SK-N-SH (cell line): ENCODE measurements at regions not wholly inside any gene's neighbourhood (a gene's known extent, or its start where the extent isn't known, plus 50 kb on each side); places are given as distances from the start of the nearest gene placed in this dataset.

Experiments
- POLR2AphosphoS5 ChIP-seq: IDR thresholded peaks from 2 replicates; pipeline ENCODE4 v1.6.1; 2012; ENCODE audit warnings: low read depth, low read length
- TCF12 ChIP-seq: IDR thresholded peaks from 2 replicates; pipeline ENCODE4 v1.4.0; 2012
- YY1 ChIP-seq: IDR thresholded peaks from 2 replicates; pipeline ENCODE4 v1.4.0; 2012; ENCODE audit warnings: low read depth, mild to moderate bottlenecking
- TF ChIP-seq, protein P1 (sequence below): IDR thresholded peaks from 2 replicates; pipeline ENCODE4 v1.6.1; 2012; ENCODE audit warnings: mild to moderate bottlenecking, low read depth, low read length, moderate library complexity
- TF ChIP-seq, protein P2 (sequence below): fragments of 200-600 bp; sonication (generic); IDR thresholded peaks from 2 replicates; pipeline ENCODE4 v1.6.1; 2017; ENCODE audit warnings: antibody characterized with exemption, mild to moderate bottlenecking, moderate library complexity

DNA sequence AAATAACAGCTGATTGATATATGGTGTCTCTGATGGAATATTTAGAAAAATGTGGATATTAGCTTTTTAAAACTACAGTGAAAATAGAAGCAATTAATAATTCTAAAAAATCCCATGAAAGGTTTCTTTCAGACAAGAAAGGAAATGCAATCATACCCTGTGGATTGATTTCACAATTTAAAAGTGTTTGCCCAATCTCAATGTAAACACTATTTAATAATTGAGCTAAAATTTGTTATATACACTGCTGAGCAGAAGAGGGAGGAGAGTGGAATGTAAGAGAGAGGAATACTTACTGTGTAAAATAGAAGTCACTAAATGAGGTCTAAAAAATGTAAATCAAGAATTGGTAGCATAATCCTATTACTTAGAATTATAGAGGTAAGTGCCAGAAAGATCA lies 76.9 kb downstream of the FEM1C start:
- TF ChIP-seq, protein P1, sequence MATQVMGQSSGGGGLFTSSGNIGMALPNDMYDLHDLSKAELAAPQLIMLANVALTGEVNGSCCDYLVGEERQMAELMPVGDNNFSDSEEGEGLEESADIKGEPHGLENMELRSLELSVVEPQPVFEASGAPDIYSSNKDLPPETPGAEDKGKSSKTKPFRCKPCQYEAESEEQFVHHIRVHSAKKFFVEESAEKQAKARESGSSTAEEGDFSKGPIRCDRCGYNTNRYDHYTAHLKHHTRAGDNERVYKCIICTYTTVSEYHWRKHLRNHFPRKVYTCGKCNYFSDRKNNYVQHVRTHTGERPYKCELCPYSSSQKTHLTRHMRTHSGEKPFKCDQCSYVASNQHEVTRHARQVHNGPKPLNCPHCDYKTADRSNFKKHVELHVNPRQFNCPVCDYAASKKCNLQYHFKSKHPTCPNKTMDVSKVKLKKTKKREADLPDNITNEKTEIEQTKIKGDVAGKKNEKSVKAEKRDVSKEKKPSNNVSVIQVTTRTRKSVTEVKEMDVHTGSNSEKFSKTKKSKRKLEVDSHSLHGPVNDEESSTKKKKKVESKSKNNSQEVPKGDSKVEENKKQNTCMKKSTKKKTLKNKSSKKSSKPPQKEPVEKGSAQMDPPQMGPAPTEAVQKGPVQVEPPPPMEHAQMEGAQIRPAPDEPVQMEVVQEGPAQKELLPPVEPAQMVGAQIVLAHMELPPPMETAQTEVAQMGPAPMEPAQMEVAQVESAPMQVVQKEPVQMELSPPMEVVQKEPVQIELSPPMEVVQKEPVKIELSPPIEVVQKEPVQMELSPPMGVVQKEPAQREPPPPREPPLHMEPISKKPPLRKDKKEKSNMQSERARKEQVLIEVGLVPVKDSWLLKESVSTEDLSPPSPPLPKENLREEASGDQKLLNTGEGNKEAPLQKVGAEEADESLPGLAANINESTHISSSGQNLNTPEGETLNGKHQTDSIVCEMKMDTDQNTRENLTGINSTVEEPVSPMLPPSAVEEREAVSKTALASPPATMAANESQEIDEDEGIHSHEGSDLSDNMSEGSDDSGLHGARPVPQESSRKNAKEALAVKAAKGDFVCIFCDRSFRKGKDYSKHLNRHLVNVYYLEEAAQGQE: no peak
- TF ChIP-seq, protein P2, sequence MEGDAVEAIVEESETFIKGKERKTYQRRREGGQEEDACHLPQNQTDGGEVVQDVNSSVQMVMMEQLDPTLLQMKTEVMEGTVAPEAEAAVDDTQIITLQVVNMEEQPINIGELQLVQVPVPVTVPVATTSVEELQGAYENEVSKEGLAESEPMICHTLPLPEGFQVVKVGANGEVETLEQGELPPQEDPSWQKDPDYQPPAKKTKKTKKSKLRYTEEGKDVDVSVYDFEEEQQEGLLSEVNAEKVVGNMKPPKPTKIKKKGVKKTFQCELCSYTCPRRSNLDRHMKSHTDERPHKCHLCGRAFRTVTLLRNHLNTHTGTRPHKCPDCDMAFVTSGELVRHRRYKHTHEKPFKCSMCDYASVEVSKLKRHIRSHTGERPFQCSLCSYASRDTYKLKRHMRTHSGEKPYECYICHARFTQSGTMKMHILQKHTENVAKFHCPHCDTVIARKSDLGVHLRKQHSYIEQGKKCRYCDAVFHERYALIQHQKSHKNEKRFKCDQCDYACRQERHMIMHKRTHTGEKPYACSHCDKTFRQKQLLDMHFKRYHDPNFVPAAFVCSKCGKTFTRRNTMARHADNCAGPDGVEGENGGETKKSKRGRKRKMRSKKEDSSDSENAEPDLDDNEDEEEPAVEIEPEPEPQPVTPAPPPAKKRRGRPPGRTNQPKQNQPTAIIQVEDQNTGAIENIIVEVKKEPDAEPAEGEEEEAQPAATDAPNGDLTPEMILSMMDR: no peak
- no peak for TF ChIP-seq TCF12
- TF ChIP-seq YY1: no peak
- TF ChIP-seq POLR2AphosphoS5: no peak
